Psoas muscle (tissue), 7 donors: ENCODE measurements at regions not wholly inside any gene's neighbourhood (a gene's known extent, or its start where the extent isn't known, plus 50 kb on each side); places are given as distances from the start of the nearest gene placed in this dataset.

Source experiments
- ATAC-seq, 4 donors: fragments of 200-7000 bp; cut with Tn5 transposase; one replicate each; pipeline ENCODE4 v1.9.1; 2020; ENCODE audit warnings: moderate library complexity in 3 of 4, mild to moderate bottlenecking in 2 of 4
- DNase-seq, 2 donors: peaks; one replicate each; pipeline ENCODE4 v3.0.0-alpha.2; 2020
- H3K27ac ChIP-seq: fragments of 200-600 bp; one replicate; pipeline ENCODE4 v1.8.0; 2022
- H3K27me3 ChIP-seq, 3 donors: fragments of 200-600 bp in 1 of 3; one replicate each; pipeline versions ENCODE4 v1.6.1 to v1.8.0; 2013 to 2022; ENCODE audit warnings: low read length in 2 of 3, mild to moderate bottlenecking in 2 of 3, moderate library complexity in 1 of 3; ENCODE audit not compliant: insufficient read depth in 3 of 3
- H3K36me3 ChIP-seq, 2 donors: fragments of 200-600 bp in 1 of 2; one replicate each; pipeline versions ENCODE4 v1.6.1 to v1.8.0; 2013 to 2022; ENCODE audit warnings: low read depth in 1 of 2, mild to moderate bottlenecking in 1 of 2, moderate library complexity in 1 of 2; ENCODE audit not compliant: insufficient read depth in 1 of 2
- H3K4me1 ChIP-seq: fragments of 200-600 bp; one replicate; pipeline ENCODE4 v1.8.0; 2022
- H3K4me3 ChIP-seq: fragments of 200-600 bp; one replicate; pipeline ENCODE4 v1.8.0; 2022; ENCODE audit warnings: mild to moderate bottlenecking
- H3K9me3 ChIP-seq: fragments of 200-600 bp; one replicate; pipeline ENCODE4 v1.8.0; 2022
- CTCF ChIP-seq: fragments of 200-600 bp; IDR thresholded peaks from one replicate; pipeline ENCODE4 v1.8.0; 2022; ENCODE audit warnings: antibody characterized with exemption
- WGBS, 3 donors: extraction: QIAGEN DNeasy Blood & Tissue Kit; methylation state at CpG; one replicate each; pipeline versions ENCODE4 v1.1.6 to v1.1.7; 2013; 5-methylcytosine and 5-hydroxymethylcytosine counted together
- intact Hi-C, 2 donors: fragments of 100-400 bp; cut with DNase I; formaldehyde crosslinking; loops; one replicate each; pipeline versions ENCODE4 v1.11.0 to v1.14.2; 2022
- donor health status: healthy with polysubstance abuse.
- donor health status: DM: no; HTN: no; CAD: no; lungs with moderate emphysema.
- donor health status: Bipolar disorder and iron deficiency.
- donor health status: healthy.
- donor health status: DM: yes; HTN: yes; CAD: no.
- donor health status: DM: no; HTN: no; CAD: no.
- donor health status: DM: yes; HTN: yes; CAD: no.

- ATAC-seq (no peak), DNase-seq (no peak)
- 73 to 87% (median 86%) methylated on average over 6 of the region's 6 CpGs for WGBS, 3 donors
- intact Hi-C loops: no loop called here
- H3K4me1 ChIP-seq: no peaks in the 10 kb centered on the region
- H3K9me3 ChIP-seq: no peaks in the 10 kb centered on the region
- H3K4me3 ChIP-seq: no peak overlapping the region
- H3K36me3 ChIP-seq: no peaks in the 10 kb centered on the region
- no peak for TF ChIP-seq CTCF
- no peak overlapping the region for H3K27ac ChIP-seq
- no peaks in the 10 kb centered on the region for H3K27me3 ChIP-seq
These were observed 899.1 kb upstream of the AUTS2 start for GRCh38 chr7:68699090-68699711.

GRCh38 chr7:68700414-68700813 is 897.9 kb upstream of the AUTS2 start:
- Histone ChIP-seq H3K4me1 (no peaks in the 10 kb centered on the region), H3K27ac (peak overlapping the region; percentile 36), H3K36me3 (no peaks in the 10 kb centered on the region), H3K4me3 (no peak overlapping the region), H3K9me3 (no peaks in the 10 kb centered on the region), H3K27me3 (no peaks in the 10 kb centered on the region)
- TF ChIP-seq CTCF: no peak
- intact Hi-C loops: loop anchor here in 1 of 2 donors (5.0 kb wide), 1 partner anchor 312 kb away; no protein-coding TSS in a partner anchor
- no peak for DNase-seq
- ATAC-seq: peak; percentile 62 to 91 (median 76)
- 24 to 50% (median 35%) methylated on average over 3 of the region's 3 CpGs for WGBS, 3 donors

GRCh38 chr7:68706291-68706690 is 892.0 kb upstream of the AUTS2 start:
- H3K36me3 ChIP-seq: no peaks in the 10 kb centered on the region
- no peak for ATAC-seq
- no peaks in the 10 kb centered on the region for H3K27me3 ChIP-seq
- no peaks in the 10 kb centered on the region for H3K9me3 ChIP-seq
- H3K27ac ChIP-seq: no peak overlapping the region
- 24 to 41% (median 35%) methylated on average over 5 of the region's 5 CpGs for WGBS, 3 donors
- intact Hi-C loops: no loop called here
- TF ChIP-seq CTCF: no peak
- no peak overlapping the region for H3K4me3 ChIP-seq
- no peak for DNase-seq
- H3K4me1 ChIP-seq: no peaks in the 10 kb centered on the region

- 51 to 56% (median 55%) methylated on average over 5 of the region's 5 CpGs for WGBS, 3 donors
- Histone ChIP-seq H3K9me3 (no peaks in the 10 kb centered on the region), H3K4me3 (no peak overlapping the region), H3K27me3 (no peaks in the 10 kb centered on the region), H3K4me1 (no peaks in the 10 kb centered on the region), H3K27ac (no peak overlapping the region), H3K36me3 (no peaks in the 10 kb centered on the region)
- no peak for ATAC-seq
- intact Hi-C loops: no loop called here
- no peak for TF ChIP-seq CTCF
- no peak for DNase-seq
These were observed 891.1 kb upstream of the AUTS2 start for GRCh38 chr7:68707159-68707558.

- 73 to 83% (median 81%) methylated on average over 6 of the region's 6 CpGs for WGBS, 3 donors
- intact Hi-C loops: no loop called here
- no peak for TF ChIP-seq CTCF
These were observed 890.3 kb upstream of the AUTS2 start for GRCh38 chr7:68707958-68708357.

More at GRCh38 chr7:68707958-68708357, 890.3 kb upstream of the AUTS2 start:
- no peaks in the 10 kb centered on the region for H3K9me3 ChIP-seq
- H3K27ac ChIP-seq: no peak overlapping the region
- H3K4me1 ChIP-seq: no peaks in the 10 kb centered on the region
- no peaks in the 10 kb centered on the region for H3K27me3 ChIP-seq
- DNase-seq (no peak), ATAC-seq (no peak)
- no peak overlapping the region for H3K4me3 ChIP-seq
- no peaks in the 10 kb centered on the region for H3K36me3 ChIP-seq
